Astrocyte (in vitro differentiated cells and primary cell): ENCODE measurements at regions not wholly inside any gene's neighbourhood (a gene's known extent, or its start where the extent isn't known, plus 50 kb on each side); places are given as distances from the start of the nearest gene placed in this dataset.

Experiments used
- EZH2 ChIP-seq: IDR thresholded peaks from 2 replicates; pipeline ENCODE4 v1.6.1; 2012; ENCODE audit warnings: mild to moderate bottlenecking, low read length, inconsistent platforms; ENCODE audit not compliant: insufficient read depth
- TF ChIP-seq, protein P1 (sequence below): IDR thresholded peaks from 2 replicates; pipeline ENCODE4 v1.5.1; 2011; ENCODE audit warnings: low read depth, mild to moderate bottlenecking, inconsistent platforms, low read length, moderate library complexity; ENCODE audit not compliant: insufficient read depth

- TF ChIP-seq, protein P1, sequence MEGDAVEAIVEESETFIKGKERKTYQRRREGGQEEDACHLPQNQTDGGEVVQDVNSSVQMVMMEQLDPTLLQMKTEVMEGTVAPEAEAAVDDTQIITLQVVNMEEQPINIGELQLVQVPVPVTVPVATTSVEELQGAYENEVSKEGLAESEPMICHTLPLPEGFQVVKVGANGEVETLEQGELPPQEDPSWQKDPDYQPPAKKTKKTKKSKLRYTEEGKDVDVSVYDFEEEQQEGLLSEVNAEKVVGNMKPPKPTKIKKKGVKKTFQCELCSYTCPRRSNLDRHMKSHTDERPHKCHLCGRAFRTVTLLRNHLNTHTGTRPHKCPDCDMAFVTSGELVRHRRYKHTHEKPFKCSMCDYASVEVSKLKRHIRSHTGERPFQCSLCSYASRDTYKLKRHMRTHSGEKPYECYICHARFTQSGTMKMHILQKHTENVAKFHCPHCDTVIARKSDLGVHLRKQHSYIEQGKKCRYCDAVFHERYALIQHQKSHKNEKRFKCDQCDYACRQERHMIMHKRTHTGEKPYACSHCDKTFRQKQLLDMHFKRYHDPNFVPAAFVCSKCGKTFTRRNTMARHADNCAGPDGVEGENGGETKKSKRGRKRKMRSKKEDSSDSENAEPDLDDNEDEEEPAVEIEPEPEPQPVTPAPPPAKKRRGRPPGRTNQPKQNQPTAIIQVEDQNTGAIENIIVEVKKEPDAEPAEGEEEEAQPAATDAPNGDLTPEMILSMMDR = no peak
- no peak for TF ChIP-seq EZH2
These were observed 724.6 kb upstream of the TMEM132C start for GRCh38 chr12:127542391-127542790.
